ENCODE measurements at regions not wholly inside any gene's neighbourhood (a gene's known extent, or its start where the extent isn't known, plus 50 kb on each side); places are given as distances from the start of the nearest gene placed in this dataset.

DNA sequence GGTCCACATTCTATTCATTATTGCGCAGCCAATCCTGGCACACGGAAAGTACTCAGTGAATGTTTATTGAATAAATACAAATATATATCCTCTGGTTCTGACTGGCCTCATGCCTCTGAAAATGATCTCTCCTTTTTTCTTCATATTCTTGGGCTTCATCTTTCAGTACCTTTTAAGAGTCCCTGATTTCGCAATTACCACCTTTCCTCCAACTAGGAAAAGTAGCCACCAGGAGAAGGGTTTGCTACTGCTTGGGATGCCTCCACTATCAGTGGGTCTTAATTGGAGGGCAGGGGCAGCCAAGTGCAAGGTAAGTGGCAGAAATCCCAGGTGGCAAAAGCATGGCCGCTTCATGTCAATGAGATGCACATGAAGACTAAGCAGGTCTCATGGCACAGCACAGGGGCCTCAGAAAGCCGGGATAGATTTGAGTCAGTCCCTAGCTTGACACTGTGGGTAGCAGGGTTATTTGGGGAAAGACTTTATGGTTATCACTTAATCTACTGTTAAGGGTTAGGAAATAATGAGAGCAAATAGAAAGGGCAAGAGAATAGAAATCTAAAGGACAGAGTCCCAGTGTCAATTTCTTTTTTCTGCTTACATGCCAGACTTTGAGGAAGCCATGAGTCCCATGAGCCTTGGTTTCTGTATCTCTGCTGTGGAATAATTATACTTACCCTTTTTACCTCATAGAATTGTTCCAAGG is 361.1 kb downstream of the MAN2A1 start:
- no peak for DNase-seq (ENCODE audit: low spot score in 2 of 2)
- H3K27me3 ChIP-seq: no peaks in the 10 kb centered on the region
- H3K4me1 ChIP-seq: peaks cover 0 to 15% of the 10 kb centered on the region in 2 donors
- no peaks in the 10 kb centered on the region for H3K9me3 ChIP-seq
- H3K27ac ChIP-seq: no peak overlapping the region
- intact Hi-C loops (cut with DNase I): loop anchor here (5.0 kb wide), 1 partner anchor 57 kb away; no protein-coding TSS in a partner anchor
- no peak overlapping the region for H3K4me3 ChIP-seq
- no peaks in the 10 kb centered on the region for H3K36me3 ChIP-seq
- TF ChIP-seq, protein P1, sequence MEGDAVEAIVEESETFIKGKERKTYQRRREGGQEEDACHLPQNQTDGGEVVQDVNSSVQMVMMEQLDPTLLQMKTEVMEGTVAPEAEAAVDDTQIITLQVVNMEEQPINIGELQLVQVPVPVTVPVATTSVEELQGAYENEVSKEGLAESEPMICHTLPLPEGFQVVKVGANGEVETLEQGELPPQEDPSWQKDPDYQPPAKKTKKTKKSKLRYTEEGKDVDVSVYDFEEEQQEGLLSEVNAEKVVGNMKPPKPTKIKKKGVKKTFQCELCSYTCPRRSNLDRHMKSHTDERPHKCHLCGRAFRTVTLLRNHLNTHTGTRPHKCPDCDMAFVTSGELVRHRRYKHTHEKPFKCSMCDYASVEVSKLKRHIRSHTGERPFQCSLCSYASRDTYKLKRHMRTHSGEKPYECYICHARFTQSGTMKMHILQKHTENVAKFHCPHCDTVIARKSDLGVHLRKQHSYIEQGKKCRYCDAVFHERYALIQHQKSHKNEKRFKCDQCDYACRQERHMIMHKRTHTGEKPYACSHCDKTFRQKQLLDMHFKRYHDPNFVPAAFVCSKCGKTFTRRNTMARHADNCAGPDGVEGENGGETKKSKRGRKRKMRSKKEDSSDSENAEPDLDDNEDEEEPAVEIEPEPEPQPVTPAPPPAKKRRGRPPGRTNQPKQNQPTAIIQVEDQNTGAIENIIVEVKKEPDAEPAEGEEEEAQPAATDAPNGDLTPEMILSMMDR (IDR thresholded peaks at IDR 0.05): no peak

DNA sequence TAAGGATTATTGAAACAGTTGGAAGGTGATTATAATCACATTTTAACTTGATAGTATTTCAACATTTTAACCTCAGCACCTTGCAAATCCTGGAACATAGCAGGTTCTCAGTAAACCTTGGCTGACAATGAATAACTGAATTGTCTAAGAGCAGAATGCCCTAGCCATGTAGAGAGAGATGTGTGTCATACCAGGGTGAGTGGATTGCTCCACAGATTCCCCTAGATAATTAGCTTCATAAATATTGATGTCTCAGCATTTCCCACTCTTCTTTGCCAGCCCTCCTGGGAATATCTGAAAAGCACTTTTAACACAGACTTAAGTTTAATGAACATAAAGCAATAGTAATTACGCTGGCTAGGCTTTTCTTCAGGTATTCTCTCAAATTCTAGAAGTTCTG is 363.5 kb downstream of the MAN2A1 start:
- Histone ChIP-seq H3K4me3 (no peak overlapping the region), H3K9me3 (no peaks in the 10 kb centered on the region), H3K36me3 (no peaks in the 10 kb centered on the region), H3K27ac (no peak overlapping the region), H3K27me3 (no peaks in the 10 kb centered on the region), H3K4me1 (peaks cover 0 to 16% of the 10 kb centered on the region in 2 donors)
- intact Hi-C loops (cut with DNase I): loop anchor here (5.0 kb wide), 1 partner anchor 54 kb away; no protein-coding TSS in a partner anchor
- TF ChIP-seq, protein P1 (IDR thresholded peaks at IDR 0.05): no peak
- no peak for DNase-seq (ENCODE audit: low spot score in 2 of 2)

DNA sequence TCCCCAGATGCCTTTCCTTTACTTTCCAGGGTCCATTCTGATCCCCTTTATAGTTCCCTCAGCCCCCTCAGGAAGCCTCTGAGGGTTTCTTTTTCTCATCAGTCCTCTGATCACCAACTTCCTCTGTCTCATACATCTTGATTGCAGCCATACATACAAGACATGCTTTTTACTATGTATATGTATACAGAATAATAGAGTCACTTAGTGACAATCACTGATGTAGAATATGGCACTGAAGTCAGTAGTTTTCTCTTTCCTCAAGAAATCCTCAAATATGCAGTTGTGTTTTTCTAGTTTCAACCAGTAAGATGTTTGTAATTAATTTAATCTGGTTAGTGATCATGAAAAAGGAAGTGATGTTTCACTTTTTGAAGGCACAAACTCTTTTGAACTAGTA is 364.1 kb downstream of the MAN2A1 start:
- Histone ChIP-seq H3K36me3 (no peaks in the 10 kb centered on the region), H3K4me1 (peaks cover 0 to 16% of the 10 kb centered on the region in 2 donors), H3K4me3 (no peak overlapping the region), H3K27ac (no peak overlapping the region), H3K9me3 (no peaks in the 10 kb centered on the region), H3K27me3 (no peaks in the 10 kb centered on the region)
- no peak for DNase-seq (ENCODE audit: low spot score in 2 of 2)
- intact Hi-C loops (cut with DNase I): loop anchor here (5.0 kb wide), 1 partner anchor 53 kb away; no protein-coding TSS in a partner anchor
- TF ChIP-seq, protein P1 (IDR thresholded peaks at IDR 0.05): no peak

DNA sequence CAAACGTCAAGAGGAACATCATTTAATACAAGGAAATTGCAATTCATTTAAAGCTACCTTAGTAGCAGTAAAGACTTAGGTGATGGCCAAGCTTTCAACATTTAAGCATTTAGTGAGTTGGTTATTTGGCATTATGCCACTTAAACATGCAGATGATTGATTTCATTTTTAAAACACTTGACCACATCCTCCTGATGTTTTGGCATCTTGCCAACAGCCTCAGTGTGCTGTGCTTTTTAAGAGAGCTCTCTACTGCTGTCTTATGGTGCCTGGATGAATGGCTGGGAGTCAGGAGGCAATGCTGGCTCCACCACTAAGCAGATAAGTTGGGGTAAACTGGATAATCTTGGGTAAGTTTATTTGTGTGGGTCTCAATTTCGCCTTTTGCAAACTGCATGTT is 364.5 kb downstream of the MAN2A1 start:
- no peak overlapping the region for H3K27ac ChIP-seq
- H3K4me1 ChIP-seq: peaks cover 0 to 16% of the 10 kb centered on the region in 2 donors
- peak; percentile 14 to 78 for DNase-seq (ENCODE audit: low spot score in 2 of 2)
- H3K36me3 ChIP-seq: no peaks in the 10 kb centered on the region
- TF ChIP-seq, protein P1 (IDR thresholded peaks at IDR 0.05): peak in 2 of 3 experiments; percentile 37 to 41
- no peaks in the 10 kb centered on the region for H3K27me3 ChIP-seq
- no peaks in the 10 kb centered on the region for H3K9me3 ChIP-seq
- H3K4me3 ChIP-seq: no peak overlapping the region
- intact Hi-C loops (cut with DNase I): loop anchor here (5.0 kb wide), 1 partner anchor 53 kb away; no protein-coding TSS in a partner anchor

DNA sequence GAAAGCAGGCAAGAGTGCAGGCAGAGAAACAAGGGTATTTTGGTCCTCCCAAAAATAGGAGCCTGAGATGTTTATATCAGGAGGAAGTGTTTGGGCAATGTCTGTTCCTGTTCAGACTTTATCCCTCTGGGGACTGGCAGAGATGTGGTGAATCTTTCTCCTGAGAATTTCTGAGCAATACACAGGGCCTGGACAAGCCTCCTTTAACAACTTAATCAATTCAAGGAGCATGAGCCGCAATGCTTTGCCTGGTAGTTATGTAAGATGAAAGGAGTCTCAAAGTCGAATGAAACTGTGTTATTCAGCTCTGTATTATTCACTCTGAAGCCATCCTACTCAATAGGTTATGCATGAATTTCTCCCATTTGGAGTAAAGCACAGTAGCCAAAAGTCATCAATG is 365.6 kb downstream of the MAN2A1 start:
- Histone ChIP-seq H3K27ac (peak overlapping the region in 1 of 2 donors; percentile 47), H3K27me3 (no peaks in the 10 kb centered on the region), H3K4me1 (peaks cover 0 to 16% of the 10 kb centered on the region in 2 donors), H3K36me3 (no peaks in the 10 kb centered on the region), H3K4me3 (no peak overlapping the region), H3K9me3 (no peaks in the 10 kb centered on the region)
- DNase-seq (ENCODE audit: low spot score in 2 of 2): no peak
- intact Hi-C loops (cut with DNase I): no loop called here
- TF ChIP-seq, protein P1 (IDR thresholded peaks at IDR 0.05): no peak
